ENCODE measurements at regions not wholly inside any gene's neighbourhood (a gene's known extent, or its start where the extent isn't known, plus 50 kb on each side); places are given as distances from the start of the nearest gene placed in this dataset.

GRCh38 chr1:30273021-30273325 is 450.4 kb downstream of the MATN1 start:
- H3K27ac ChIP-seq (ENCODE audit: low read depth, low read length), result no peak overlapping the region
- no peaks in the 10 kb centered on the region for H3K36me3 ChIP-seq (ENCODE audit: control insufficient read depth in 1 of 2, insufficient read depth in 2 of 2, low read length in 2 of 2)
- H3K9ac ChIP-seq (ENCODE audit: low read depth in 1 of 2, low read length in 2 of 2), result no peak overlapping the region
- no peaks in the 10 kb centered on the region for H3K9me3 ChIP-seq (ENCODE audit: control insufficient read depth in 1 of 2, low read length in 2 of 2)
- H3K4me3 ChIP-seq (ENCODE audit: low read depth in 1 of 2, low read length in 2 of 2), result no peak overlapping the region
- H3K4me1 ChIP-seq (ENCODE audit: control insufficient read depth in 1 of 2, insufficient read depth in 2 of 2, low read length in 2 of 2), result no peaks in the 10 kb centered on the region
- H3K27me3 ChIP-seq (ENCODE audit: control insufficient read depth in 1 of 2, insufficient read depth in 2 of 2, low read length in 2 of 2), result peaks cover 0 to 7% of the 10 kb centered on the region in 2 donors

- H3K27me3 ChIP-seq (ENCODE audit: control insufficient read depth in 1 of 2, insufficient read depth in 2 of 2, low read length in 2 of 2), result peaks cover 0 to 3% of the 10 kb centered on the region in 2 donors
- no peak overlapping the region for H3K4me3 ChIP-seq (ENCODE audit: low read depth in 1 of 2, low read length in 2 of 2)
- H3K36me3 ChIP-seq (ENCODE audit: control insufficient read depth in 1 of 2, insufficient read depth in 2 of 2, low read length in 2 of 2), result no peaks in the 10 kb centered on the region
- H3K4me1 ChIP-seq (ENCODE audit: control insufficient read depth in 1 of 2, insufficient read depth in 2 of 2, low read length in 2 of 2), result no peaks in the 10 kb centered on the region
- no peaks in the 10 kb centered on the region for H3K9me3 ChIP-seq (ENCODE audit: control insufficient read depth in 1 of 2, low read length in 2 of 2)
- no peak overlapping the region for H3K9ac ChIP-seq (ENCODE audit: low read depth in 1 of 2, low read length in 2 of 2)
- no peak overlapping the region for H3K27ac ChIP-seq (ENCODE audit: low read depth, low read length)
Measured at GRCh38 chr1:30272277-30273020, 450.9 kb downstream of the MATN1 start.

GRCh38 chr1:30271401-30272276 is 451.7 kb downstream of the MATN1 start:
- H3K9me3 ChIP-seq (ENCODE audit: control insufficient read depth in 1 of 2, low read length in 2 of 2), result no peaks in the 10 kb centered on the region
- H3K4me1 ChIP-seq (ENCODE audit: control insufficient read depth in 1 of 2, insufficient read depth in 2 of 2, low read length in 2 of 2), result no peaks in the 10 kb centered on the region
- no peak overlapping the region for H3K4me3 ChIP-seq (ENCODE audit: low read depth in 1 of 2, low read length in 2 of 2)
- H3K27me3 ChIP-seq (ENCODE audit: control insufficient read depth in 1 of 2, insufficient read depth in 2 of 2, low read length in 2 of 2), result no peaks in the 10 kb centered on the region
- H3K27ac ChIP-seq (ENCODE audit: low read depth, low read length), result no peak overlapping the region
- no peak overlapping the region for H3K9ac ChIP-seq (ENCODE audit: low read depth in 1 of 2, low read length in 2 of 2)
- no peaks in the 10 kb centered on the region for H3K36me3 ChIP-seq (ENCODE audit: control insufficient read depth in 1 of 2, insufficient read depth in 2 of 2, low read length in 2 of 2)

GRCh38 chr1:30270461-30270860 is 452.9 kb downstream of the MATN1 start:
- H3K27me3 ChIP-seq (ENCODE audit: control insufficient read depth in 1 of 2, insufficient read depth in 2 of 2, low read length in 2 of 2), result no peaks in the 10 kb centered on the region
- no peaks in the 10 kb centered on the region for H3K9me3 ChIP-seq (ENCODE audit: control insufficient read depth in 1 of 2, low read length in 2 of 2)
- no peak overlapping the region for H3K9ac ChIP-seq (ENCODE audit: low read depth in 1 of 2, low read length in 2 of 2)
- no peak overlapping the region for H3K4me3 ChIP-seq (ENCODE audit: low read depth in 1 of 2, low read length in 2 of 2)
- H3K36me3 ChIP-seq (ENCODE audit: control insufficient read depth in 1 of 2, insufficient read depth in 2 of 2, low read length in 2 of 2), result no peaks in the 10 kb centered on the region
- H3K4me1 ChIP-seq (ENCODE audit: control insufficient read depth in 1 of 2, insufficient read depth in 2 of 2, low read length in 2 of 2), result no peaks in the 10 kb centered on the region
- no peak overlapping the region for H3K27ac ChIP-seq (ENCODE audit: low read depth, low read length)

- no peak overlapping the region for H3K4me3 ChIP-seq (ENCODE audit: low read depth in 1 of 2, low read length in 2 of 2)
- no peak overlapping the region for H3K27ac ChIP-seq (ENCODE audit: low read depth, low read length)
- no peak overlapping the region for H3K9ac ChIP-seq (ENCODE audit: low read depth in 1 of 2, low read length in 2 of 2)
- no peaks in the 10 kb centered on the region for H3K36me3 ChIP-seq (ENCODE audit: control insufficient read depth in 1 of 2, insufficient read depth in 2 of 2, low read length in 2 of 2)
- H3K4me1 ChIP-seq (ENCODE audit: control insufficient read depth in 1 of 2, insufficient read depth in 2 of 2, low read length in 2 of 2), result no peaks in the 10 kb centered on the region
- H3K9me3 ChIP-seq (ENCODE audit: control insufficient read depth in 1 of 2, low read length in 2 of 2), result no peaks in the 10 kb centered on the region
- no peaks in the 10 kb centered on the region for H3K27me3 ChIP-seq (ENCODE audit: control insufficient read depth in 1 of 2, insufficient read depth in 2 of 2, low read length in 2 of 2)
Measured at GRCh38 chr1:30268923-30269666, 454.3 kb downstream of the MATN1 start.

GRCh38 chr1:30267856-30268255 is 455.5 kb downstream of the MATN1 start:
- no peak overlapping the region for H3K27ac ChIP-seq (ENCODE audit: low read depth, low read length)
- H3K9ac ChIP-seq (ENCODE audit: low read depth in 1 of 2, low read length in 2 of 2), result no peak overlapping the region
- H3K4me1 ChIP-seq (ENCODE audit: control insufficient read depth in 1 of 2, insufficient read depth in 2 of 2, low read length in 2 of 2), result no peaks in the 10 kb centered on the region
- H3K36me3 ChIP-seq (ENCODE audit: control insufficient read depth in 1 of 2, insufficient read depth in 2 of 2, low read length in 2 of 2), result no peaks in the 10 kb centered on the region
- no peaks in the 10 kb centered on the region for H3K27me3 ChIP-seq (ENCODE audit: control insufficient read depth in 1 of 2, insufficient read depth in 2 of 2, low read length in 2 of 2)
- no peak overlapping the region for H3K4me3 ChIP-seq (ENCODE audit: low read depth in 1 of 2, low read length in 2 of 2)
- H3K9me3 ChIP-seq (ENCODE audit: control insufficient read depth in 1 of 2, low read length in 2 of 2), result no peaks in the 10 kb centered on the region

- Histone ChIP-seq H3K27me3 (ENCODE audit: control insufficient read depth in 1 of 2, insufficient read depth in 2 of 2, low read length in 2 of 2) (no peaks in the 10 kb centered on the region), H3K36me3 (ENCODE audit: control insufficient read depth in 1 of 2, insufficient read depth in 2 of 2, low read length in 2 of 2) (no peaks in the 10 kb centered on the region), H3K4me1 (ENCODE audit: control insufficient read depth in 1 of 2, insufficient read depth in 2 of 2, low read length in 2 of 2) (no peaks in the 10 kb centered on the region), H3K4me3 (ENCODE audit: low read depth in 1 of 2, low read length in 2 of 2) (no peak overlapping the region), H3K9me3 (ENCODE audit: control insufficient read depth in 1 of 2, low read length in 2 of 2) (no peaks in the 10 kb centered on the region), H3K9ac (ENCODE audit: low read depth in 1 of 2, low read length in 2 of 2) (no peak overlapping the region), H3K27ac (ENCODE audit: low read depth, low read length) (no peak overlapping the region)
Measured at GRCh38 chr1:30267046-30267445, 456.3 kb downstream of the MATN1 start.

- H3K27me3 ChIP-seq (ENCODE audit: control insufficient read depth in 1 of 2, insufficient read depth in 2 of 2, low read length in 2 of 2), result peaks cover 0 to 2% of the 10 kb centered on the region in 2 donors
- no peak overlapping the region for H3K9ac ChIP-seq (ENCODE audit: low read depth in 1 of 2, low read length in 2 of 2)
- H3K9me3 ChIP-seq (ENCODE audit: control insufficient read depth in 1 of 2, low read length in 2 of 2), result no peaks in the 10 kb centered on the region
- H3K4me1 ChIP-seq (ENCODE audit: control insufficient read depth in 1 of 2, insufficient read depth in 2 of 2, low read length in 2 of 2), result no peaks in the 10 kb centered on the region
- H3K4me3 ChIP-seq (ENCODE audit: low read depth in 1 of 2, low read length in 2 of 2), result no peak overlapping the region
- no peaks in the 10 kb centered on the region for H3K36me3 ChIP-seq (ENCODE audit: control insufficient read depth in 1 of 2, insufficient read depth in 2 of 2, low read length in 2 of 2)
- no peak overlapping the region for H3K27ac ChIP-seq (ENCODE audit: low read depth, low read length)
Measured at GRCh38 chr1:30265127-30266070, 458.0 kb downstream of the MATN1 start.

GRCh38 chr1:30264672-30265025 is 458.7 kb downstream of the MATN1 start:
- no peaks in the 10 kb centered on the region for H3K36me3 ChIP-seq (ENCODE audit: control insufficient read depth in 1 of 2, insufficient read depth in 2 of 2, low read length in 2 of 2)
- H3K27me3 ChIP-seq (ENCODE audit: control insufficient read depth in 1 of 2, insufficient read depth in 2 of 2, low read length in 2 of 2), result peaks cover 0 to 4% of the 10 kb centered on the region in 2 donors
- no peak overlapping the region for H3K4me3 ChIP-seq (ENCODE audit: low read depth in 1 of 2, low read length in 2 of 2)
- no peaks in the 10 kb centered on the region for H3K9me3 ChIP-seq (ENCODE audit: control insufficient read depth in 1 of 2, low read length in 2 of 2)
- no peaks in the 10 kb centered on the region for H3K4me1 ChIP-seq (ENCODE audit: control insufficient read depth in 1 of 2, insufficient read depth in 2 of 2, low read length in 2 of 2)
- no peak overlapping the region for H3K27ac ChIP-seq (ENCODE audit: low read depth, low read length)
- no peak overlapping the region for H3K9ac ChIP-seq (ENCODE audit: low read depth in 1 of 2, low read length in 2 of 2)

Data from duodenal mucosa (tissue), 2 donors.